ENCODE measurements at regions not wholly inside any gene's neighbourhood (a gene's known extent, or its start where the extent isn't known, plus 50 kb on each side); places are given as distances from the start of the nearest gene placed in this dataset.

GRCh38 chr3:194866236-194866635, 180.6 kb downstream of the FAM43A start:
- TF ChIP-seq, protein P1, sequence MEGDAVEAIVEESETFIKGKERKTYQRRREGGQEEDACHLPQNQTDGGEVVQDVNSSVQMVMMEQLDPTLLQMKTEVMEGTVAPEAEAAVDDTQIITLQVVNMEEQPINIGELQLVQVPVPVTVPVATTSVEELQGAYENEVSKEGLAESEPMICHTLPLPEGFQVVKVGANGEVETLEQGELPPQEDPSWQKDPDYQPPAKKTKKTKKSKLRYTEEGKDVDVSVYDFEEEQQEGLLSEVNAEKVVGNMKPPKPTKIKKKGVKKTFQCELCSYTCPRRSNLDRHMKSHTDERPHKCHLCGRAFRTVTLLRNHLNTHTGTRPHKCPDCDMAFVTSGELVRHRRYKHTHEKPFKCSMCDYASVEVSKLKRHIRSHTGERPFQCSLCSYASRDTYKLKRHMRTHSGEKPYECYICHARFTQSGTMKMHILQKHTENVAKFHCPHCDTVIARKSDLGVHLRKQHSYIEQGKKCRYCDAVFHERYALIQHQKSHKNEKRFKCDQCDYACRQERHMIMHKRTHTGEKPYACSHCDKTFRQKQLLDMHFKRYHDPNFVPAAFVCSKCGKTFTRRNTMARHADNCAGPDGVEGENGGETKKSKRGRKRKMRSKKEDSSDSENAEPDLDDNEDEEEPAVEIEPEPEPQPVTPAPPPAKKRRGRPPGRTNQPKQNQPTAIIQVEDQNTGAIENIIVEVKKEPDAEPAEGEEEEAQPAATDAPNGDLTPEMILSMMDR (IDR thresholded peaks at IDR 0.05; ENCODE audit: partially characterized antibody, unreplicated experiment), result no peak
- peaks cover 12% of the 10 kb centered on the region for H3K4me1 Mint-ChIP-seq (ENCODE audit: low read depth, unreplicated experiment)

DNA sequence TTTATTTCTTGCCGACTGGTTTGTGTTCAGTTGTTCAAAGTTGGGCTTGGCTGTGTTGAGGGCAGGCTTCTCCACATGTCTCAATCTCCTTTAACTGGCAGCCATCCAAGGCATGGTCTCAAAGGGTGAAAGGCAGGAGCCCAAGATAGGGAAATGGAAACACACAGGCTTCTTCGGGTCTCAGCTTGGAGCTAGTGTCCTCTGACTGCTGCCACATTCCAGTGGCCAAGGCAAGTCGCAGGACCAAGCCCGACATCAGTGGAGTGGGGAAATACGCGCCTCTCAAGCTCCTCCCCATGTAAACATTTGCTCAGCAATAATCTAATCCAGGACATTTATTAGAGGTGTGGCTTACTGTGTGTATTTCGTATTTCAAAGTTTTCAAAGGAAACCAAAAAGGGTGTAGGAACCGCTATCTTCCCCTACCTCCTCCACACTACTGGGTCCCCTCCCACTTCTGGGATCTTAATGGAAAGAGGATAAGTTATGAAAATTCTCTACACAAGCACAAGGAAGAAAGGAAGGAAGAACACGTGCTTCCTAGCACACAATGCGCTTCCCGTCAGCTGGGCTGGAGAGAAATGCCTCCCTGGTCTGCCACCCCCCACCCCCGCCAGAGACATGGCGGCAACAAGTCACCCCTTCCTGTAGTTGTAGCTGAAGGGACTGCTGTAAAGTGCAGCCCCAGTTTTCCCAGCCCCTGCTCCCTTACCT, 181.7 kb downstream of the FAM43A start:
- Mint-ChIP-seq H3K36me3 (ENCODE audit: unreplicated experiment) (peaks cover 5% of the 10 kb centered on the region), H3K4me1 (ENCODE audit: low read depth, unreplicated experiment) (peaks cover 22% of the 10 kb centered on the region), H3K4me3 (ENCODE audit: unreplicated experiment) (no peak overlapping the region), H3K27ac (ENCODE audit: unreplicated experiment) (no peak overlapping the region), H3K9me3 (ENCODE audit: unreplicated experiment) (peaks cover 2% of the 10 kb centered on the region), H3K27me3 (ENCODE audit: unreplicated experiment) (peaks cover 7% of the 10 kb centered on the region)
- DNase-seq, result no peak
- TF ChIP-seq, protein P1 (IDR thresholded peaks at IDR 0.05; ENCODE audit: partially characterized antibody, unreplicated experiment), result no peak

More at GRCh38 chr3:194866236-194866635, 180.6 kb downstream of the FAM43A start:
- H3K27me3 Mint-ChIP-seq (ENCODE audit: unreplicated experiment), result peaks cover 3% of the 10 kb centered on the region
- H3K36me3 Mint-ChIP-seq (ENCODE audit: unreplicated experiment), result peaks cover 5% of the 10 kb centered on the region
- H3K27ac Mint-ChIP-seq (ENCODE audit: unreplicated experiment), result no peak overlapping the region
- DNase-seq, result no peak
- H3K9me3 Mint-ChIP-seq (ENCODE audit: unreplicated experiment), result peaks cover 2% of the 10 kb centered on the region
- H3K4me3 Mint-ChIP-seq (ENCODE audit: unreplicated experiment), result no peak overlapping the region

DNA sequence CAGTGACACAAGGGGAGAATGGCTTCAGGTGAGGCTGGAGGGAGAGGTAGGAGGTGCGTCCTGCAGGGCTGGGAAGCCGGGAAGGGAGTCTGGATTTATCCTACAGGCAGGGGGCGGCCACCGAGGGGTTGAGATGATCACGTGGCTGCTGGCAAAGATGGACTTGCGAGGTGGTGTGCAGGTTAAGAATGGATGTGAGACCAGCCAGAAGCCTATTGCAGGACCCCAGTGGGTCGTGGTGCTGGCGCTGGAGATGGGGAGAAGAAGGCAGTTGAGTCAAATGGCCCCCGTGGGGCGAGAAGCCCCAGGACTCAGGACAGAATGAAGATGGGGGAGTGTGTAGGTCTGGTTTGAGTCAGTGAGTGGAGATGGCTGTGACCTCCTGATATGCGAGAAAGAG, 183.1 kb downstream of the FAM43A start:
- Mint-ChIP-seq H3K36me3 (ENCODE audit: unreplicated experiment) (peaks cover 5% of the 10 kb centered on the region), H3K27ac (ENCODE audit: unreplicated experiment) (no peak overlapping the region), H3K27me3 (ENCODE audit: unreplicated experiment) (peaks cover 5% of the 10 kb centered on the region), H3K9me3 (ENCODE audit: unreplicated experiment) (peaks cover 3% of the 10 kb centered on the region), H3K4me1 (ENCODE audit: low read depth, unreplicated experiment) (peaks cover 26% of the 10 kb centered on the region), H3K4me3 (ENCODE audit: unreplicated experiment) (no peak overlapping the region)
- no peak for DNase-seq
- TF ChIP-seq, protein P1 (IDR thresholded peaks at IDR 0.05; ENCODE audit: partially characterized antibody, unreplicated experiment), result no peak

GRCh38 chr3:194869482-194870169, 183.9 kb downstream of the FAM43A start:
- Mint-ChIP-seq H3K4me1 (ENCODE audit: low read depth, unreplicated experiment) (peaks cover 32% of the 10 kb centered on the region), H3K27ac (ENCODE audit: unreplicated experiment) (no peak overlapping the region)
- DNase-seq, result no peak

More at GRCh38 chr3:194869482-194870169, 183.9 kb downstream of the FAM43A start:
- peaks cover 5% of the 10 kb centered on the region for H3K36me3 Mint-ChIP-seq (ENCODE audit: unreplicated experiment)
- H3K27me3 Mint-ChIP-seq (ENCODE audit: unreplicated experiment), result peaks cover 5% of the 10 kb centered on the region
- peaks cover 3% of the 10 kb centered on the region for H3K9me3 Mint-ChIP-seq (ENCODE audit: unreplicated experiment)
- H3K4me3 Mint-ChIP-seq (ENCODE audit: unreplicated experiment), result no peak overlapping the region
- TF ChIP-seq, protein P1 (IDR thresholded peaks at IDR 0.05; ENCODE audit: partially characterized antibody, unreplicated experiment), result no peak

Measured in glutamatergic neuron (in vitro differentiated cells).